Natural killer cell (primary cell): ENCODE measurements at regions not wholly inside any gene's neighbourhood (a gene's known extent, or its start where the extent isn't known, plus 50 kb on each side); places are given as distances from the start of the nearest gene placed in this dataset.

Experiments
- ATAC-seq, 3 donors: fragments of 150-1000 bp in 2 of 3; fragments of 200-7000 bp in 1 of 3; cut with Tn5 transposase; 1 replicate in 1 of 3; 2 replicates in 2 of 3; pipeline ENCODE4 v1.10.0; 2021; ENCODE audit warnings: mild to moderate bottlenecking in 2 of 3, moderate library complexity in 2 of 3
- DNase-seq, 2 donors: peaks; one replicate each; pipeline versions ENCODE4 v3.0.0 to v3.0.0-alpha.2; 2013 to 2021; ENCODE audit warnings: mixed read lengths in 1 of 2
- H3K27ac ChIP-seq: one replicate; pipeline ENCODE4 v1.5.1; 2013; ENCODE audit warnings: mild to moderate bottlenecking, low read length
- H3K27me3 ChIP-seq: one replicate; pipeline ENCODE4 v1.6.1; 2013; ENCODE audit warnings: low read length; ENCODE audit not compliant: control insufficient read depth, insufficient read depth
- H3K36me3 ChIP-seq: one replicate; pipeline ENCODE4 v1.6.1; 2013; ENCODE audit warnings: low read length; ENCODE audit not compliant: control insufficient read depth, insufficient read depth
- H3K4me1 ChIP-seq: one replicate; pipeline ENCODE4 v1.6.1; 2013; ENCODE audit warnings: low read length; ENCODE audit not compliant: control insufficient read depth, insufficient read depth
- H3K4me3 ChIP-seq: one replicate; pipeline ENCODE4 v1.5.1; 2013; ENCODE audit warnings: low read length
- H3K9me3 ChIP-seq: one replicate; pipeline ENCODE4 v1.6.1; 2013; ENCODE audit warnings: low read length; ENCODE audit not compliant: control insufficient read depth, insufficient read depth
- H3K27ac Mint-ChIP-seq, 2 donors: one replicate each; pipeline ENCODE4 v1.8.0; 2022; ENCODE audit warnings: mild to moderate bottlenecking in 2 of 2, mixed read lengths in 2 of 2, moderate library complexity in 1 of 2
- H3K27me3 Mint-ChIP-seq, 2 donors: one replicate each; pipeline ENCODE4 v1.8.0; 2022; ENCODE audit warnings: low read depth in 2 of 2, mixed read lengths in 2 of 2
- H3K36me3 Mint-ChIP-seq: one replicate; pipeline ENCODE4 v1.8.0; 2022; ENCODE audit warnings: mixed read lengths
- H3K4me1 Mint-ChIP-seq, 2 donors: one replicate each; pipeline ENCODE4 v1.8.0; 2022; ENCODE audit warnings: mixed read lengths in 2 of 2
- H3K4me3 Mint-ChIP-seq: one replicate; pipeline ENCODE4 v1.8.0; 2022; ENCODE audit warnings: mild to moderate bottlenecking, moderate library complexity, mixed read lengths
- H3K9me3 Mint-ChIP-seq, 2 donors: one replicate each; pipeline ENCODE4 v1.8.0; 2022; ENCODE audit warnings: mixed read lengths in 2 of 2
- WGBS: methylation state at CpG from one replicate; pipeline ENCODE4 v1.1.7; 2013; ENCODE audit warnings: missing lambda C conversion rate; ENCODE audit not compliant: insufficient coverage; 5-methylcytosine and 5-hydroxymethylcytosine counted together
- intact Hi-C: fragments of 100-400 bp; cut with micrococcal nuclease; formaldehyde crosslinking; loops from one replicate; pipeline ENCODE4 v1.14.2; 2022
- TF ChIP-seq, protein P1 (sequence below): fragments of 200-600 bp; IDR thresholded peaks from one replicate; pipeline ENCODE4 v1.8.0; 2022; ENCODE audit warnings: antibody characterized with exemption

DNA sequence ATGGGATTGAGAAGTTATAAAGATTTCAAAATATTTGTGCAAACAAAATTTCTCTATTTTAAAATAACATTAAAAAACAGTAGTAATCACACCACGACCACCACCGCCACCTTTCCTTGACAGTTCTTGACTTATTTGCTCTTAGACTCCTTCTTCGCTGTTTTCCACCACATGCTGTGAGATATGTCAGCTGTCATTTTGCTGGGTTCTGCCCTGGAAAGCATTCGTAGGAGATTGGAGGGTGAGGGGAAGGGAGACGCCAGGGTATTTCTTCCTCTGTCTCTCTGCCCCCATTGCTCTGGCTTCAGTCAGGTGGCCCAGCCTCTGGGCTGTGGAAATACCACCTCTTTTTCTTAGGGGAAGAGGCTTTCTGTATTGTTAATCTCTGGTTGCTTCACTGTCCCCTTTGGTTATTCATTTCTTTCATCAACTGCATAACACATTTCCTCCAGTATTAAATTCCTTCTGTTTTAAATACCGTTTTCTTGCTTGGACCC, 186.2 kb downstream of the NEDD1 start:
- Mint-ChIP-seq H3K4me1 (no peaks in the 10 kb centered on the region), H3K27me3 (peaks cover 2 to 8% of the 10 kb centered on the region in 2 donors), H3K9me3 (no peaks in the 10 kb centered on the region), H3K4me3 (no peak overlapping the region), H3K27ac (no peak overlapping the region), H3K36me3 (no peaks in the 10 kb centered on the region)
- Histone ChIP-seq H3K27me3 (no peaks in the 10 kb centered on the region), H3K27ac (no peak overlapping the region), H3K36me3 (no peaks in the 10 kb centered on the region), H3K4me1 (no peaks in the 10 kb centered on the region), H3K9me3 (no peaks in the 10 kb centered on the region), H3K4me3 (no peak overlapping the region)
- WGBS, result 79% methylated on average over 5 of the region's 6 CpGs
- intact Hi-C loops, result no loop called here
- DNase-seq (no peak), ATAC-seq (no peak)
- TF ChIP-seq, protein P1, sequence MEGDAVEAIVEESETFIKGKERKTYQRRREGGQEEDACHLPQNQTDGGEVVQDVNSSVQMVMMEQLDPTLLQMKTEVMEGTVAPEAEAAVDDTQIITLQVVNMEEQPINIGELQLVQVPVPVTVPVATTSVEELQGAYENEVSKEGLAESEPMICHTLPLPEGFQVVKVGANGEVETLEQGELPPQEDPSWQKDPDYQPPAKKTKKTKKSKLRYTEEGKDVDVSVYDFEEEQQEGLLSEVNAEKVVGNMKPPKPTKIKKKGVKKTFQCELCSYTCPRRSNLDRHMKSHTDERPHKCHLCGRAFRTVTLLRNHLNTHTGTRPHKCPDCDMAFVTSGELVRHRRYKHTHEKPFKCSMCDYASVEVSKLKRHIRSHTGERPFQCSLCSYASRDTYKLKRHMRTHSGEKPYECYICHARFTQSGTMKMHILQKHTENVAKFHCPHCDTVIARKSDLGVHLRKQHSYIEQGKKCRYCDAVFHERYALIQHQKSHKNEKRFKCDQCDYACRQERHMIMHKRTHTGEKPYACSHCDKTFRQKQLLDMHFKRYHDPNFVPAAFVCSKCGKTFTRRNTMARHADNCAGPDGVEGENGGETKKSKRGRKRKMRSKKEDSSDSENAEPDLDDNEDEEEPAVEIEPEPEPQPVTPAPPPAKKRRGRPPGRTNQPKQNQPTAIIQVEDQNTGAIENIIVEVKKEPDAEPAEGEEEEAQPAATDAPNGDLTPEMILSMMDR, result no peak

- no peak for ATAC-seq
- 78% methylated on average over 1 of the region's 1 CpG for WGBS
- intact Hi-C loops, result no loop called here
Observed at GRCh38 chr12:97097734-97098133, 190.7 kb downstream of the NEDD1 start.

DNA sequence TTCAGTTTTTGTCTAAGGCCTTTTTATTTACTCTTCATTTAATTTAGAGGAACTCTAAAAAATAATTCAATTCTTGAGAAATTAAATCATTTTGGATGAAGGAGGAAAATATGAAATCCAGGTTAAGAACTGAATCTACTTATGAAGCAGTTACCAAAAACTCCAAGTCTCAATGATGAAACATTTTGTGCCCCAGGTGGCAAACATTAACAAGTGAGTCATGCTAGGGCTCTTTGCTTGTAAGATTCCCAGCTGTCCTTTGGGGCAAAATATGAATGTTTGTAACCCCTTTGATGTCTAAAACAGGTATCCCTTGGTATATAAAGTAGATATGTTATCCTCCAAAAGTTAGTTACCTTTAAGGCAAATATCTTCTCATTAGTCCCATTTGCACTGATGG, 202.4 kb downstream of the NEDD1 start:
- Mint-ChIP-seq H3K27me3 (peaks cover 0 to 2% of the 10 kb centered on the region in 2 donors), H3K4me1 (no peaks in the 10 kb centered on the region), H3K4me3 (no peak overlapping the region), H3K9me3 (peaks cover 5 to 10% of the 10 kb centered on the region in 2 donors), H3K36me3 (peaks cover 6% of the 10 kb centered on the region), H3K27ac (no peak overlapping the region)
- no peak overlapping the region for H3K4me3 ChIP-seq
- no peaks in the 10 kb centered on the region for H3K9me3 ChIP-seq
- no peaks in the 10 kb centered on the region for H3K4me1 ChIP-seq
- TF ChIP-seq, protein P1, result no peak
- no peaks in the 10 kb centered on the region for H3K36me3 ChIP-seq
- intact Hi-C loops, result no loop called here
- DNase-seq (no peak), ATAC-seq (no peak)
- no peaks in the 10 kb centered on the region for H3K27me3 ChIP-seq
- H3K27ac ChIP-seq, result no peak overlapping the region

More at GRCh38 chr12:97097734-97098133, 190.7 kb downstream of the NEDD1 start:
- Histone ChIP-seq H3K9me3 (no peaks in the 10 kb centered on the region), H3K27me3 (no peaks in the 10 kb centered on the region), H3K4me3 (no peak overlapping the region), H3K27ac (no peak overlapping the region), H3K4me1 (no peaks in the 10 kb centered on the region), H3K36me3 (no peaks in the 10 kb centered on the region)
- Mint-ChIP-seq H3K4me3 (no peak overlapping the region), H3K27ac (no peak overlapping the region), H3K27me3 (peaks cover 0 to 8% of the 10 kb centered on the region in 2 donors), H3K9me3 (peaks cover 0 to 4% of the 10 kb centered on the region in 2 donors), H3K4me1 (no peaks in the 10 kb centered on the region), H3K36me3 (no peaks in the 10 kb centered on the region)
- DNase-seq, result no peak
- TF ChIP-seq, protein P1, result no peak

DNA sequence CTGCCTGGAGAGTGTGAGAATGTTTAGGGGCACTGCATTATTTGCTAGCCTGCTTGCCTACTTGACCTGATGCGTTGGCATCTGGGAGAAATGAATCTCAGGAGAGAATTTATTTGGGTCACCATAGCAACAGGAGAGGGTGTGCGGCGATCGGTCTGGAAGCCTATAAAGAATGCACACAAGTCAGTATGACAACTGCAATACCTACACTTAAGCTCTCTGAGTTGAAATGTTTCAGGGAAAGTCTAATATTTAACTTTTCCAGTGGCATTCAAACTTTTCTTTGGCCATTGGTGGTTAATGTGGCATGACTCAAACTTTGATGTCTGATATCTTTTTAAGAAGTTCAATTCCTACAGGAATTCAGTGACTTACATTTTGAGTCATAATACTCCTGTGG, 205.1 kb downstream of the NEDD1 start:
- no peak for DNase-seq
- H3K9me3 Mint-ChIP-seq, result peaks cover 4 to 8% of the 10 kb centered on the region in 2 donors
- Histone ChIP-seq H3K4me1 (no peaks in the 10 kb centered on the region), H3K4me3 (no peak overlapping the region), H3K36me3 (no peaks in the 10 kb centered on the region), H3K27ac (no peak overlapping the region), H3K9me3 (no peaks in the 10 kb centered on the region), H3K27me3 (no peaks in the 10 kb centered on the region)
- WGBS, result 63% methylated on average over 1 of the region's 4 CpGs
- intact Hi-C loops, result no loop called here
- no peaks in the 10 kb centered on the region for H3K27me3 Mint-ChIP-seq
- H3K4me1 Mint-ChIP-seq, result no peaks in the 10 kb centered on the region
- TF ChIP-seq, protein P1, result no peak
- H3K27ac Mint-ChIP-seq, result no peak overlapping the region
- H3K4me3 Mint-ChIP-seq, result no peak overlapping the region
- ATAC-seq, result no peak
- H3K36me3 Mint-ChIP-seq, result peaks cover 3% of the 10 kb centered on the region
